Loucy (cell line): ENCODE measurements at regions not wholly inside any gene's neighbourhood (a gene's known extent, or its start where the extent isn't known, plus 50 kb on each side); places are given as distances from the start of the nearest gene placed in this dataset.

ENCODE experiments used
- H2AFZ ChIP-seq: fragments of 200-600 bp; sonication (generic); 2 replicates; pipeline ENCODE4 v1.6.0; 2016; ENCODE audit warnings: antibody characterized with exemption, mild to moderate bottlenecking, low read length, moderate library complexity
- H3F3A ChIP-seq: fragments of 200-600 bp; 2 replicates; pipeline ENCODE4 v1.6.0; 2016; ENCODE audit warnings: antibody characterized with exemption, low read depth, mild to moderate bottlenecking
- H3K27me3 ChIP-seq: fragments of 200-600 bp; sonication (generic); 2 replicates; pipeline ENCODE4 v1.6.1; 2014; ENCODE audit warnings: low read length, mild to moderate bottlenecking; ENCODE audit not compliant: insufficient read depth, poor library complexity, severe bottlenecking
- H3K36me3 ChIP-seq: fragments of 200-600 bp; sonication (generic); 2 replicates; pipeline ENCODE4 v1.6.1; 2016; ENCODE audit warnings: low read length; ENCODE audit not compliant: insufficient read depth
- H3K4me1 ChIP-seq: fragments of 200-600 bp; sonication (generic); 2 replicates; pipeline ENCODE4 v1.5.1; 2014; ENCODE audit warnings: low read length, mild to moderate bottlenecking; ENCODE audit not compliant: insufficient read depth, poor library complexity, severe bottlenecking
- H3K4me2 ChIP-seq: fragments of 200-600 bp; sonication (generic); 2 replicates; pipeline ENCODE4 v1.6.0; 2014; ENCODE audit warnings: antibody characterized with exemption, low read length, low read depth, mild to moderate bottlenecking; ENCODE audit not compliant: poor library complexity, severe bottlenecking
- H3K4me3 ChIP-seq: fragments of 200-600 bp; sonication (generic); 2 replicates; pipeline ENCODE4 v1.5.1; 2014; ENCODE audit warnings: low read length, mild to moderate bottlenecking, mixed read lengths; ENCODE audit not compliant: poor library complexity, severe bottlenecking
- H3K79me2 ChIP-seq: fragments of 200-600 bp; sonication (generic); 2 replicates; pipeline ENCODE4 v1.6.1; 2014; ENCODE audit warnings: low read length; ENCODE audit not compliant: insufficient read depth
- H3K9ac ChIP-seq: fragments of 200-600 bp; sonication (generic); 2 replicates; pipeline ENCODE4 v1.6.0; 2014; ENCODE audit warnings: mild to moderate bottlenecking, low read depth, low read length, moderate library complexity; ENCODE audit not compliant: poor library complexity, severe bottlenecking
- H3K9me2 ChIP-seq: fragments of 200-600 bp; sonication (generic); replicated peaks from 2 replicates; pipeline ENCODE4 v1.6.1; 2016; ENCODE audit warnings: low read depth, low read length, mixed read lengths
- H3K9me3 ChIP-seq: fragments of 200-600 bp; sonication (generic); 2 replicates; pipeline ENCODE4 v1.6.1; 2014; ENCODE audit warnings: mild to moderate bottlenecking, antibody characterized with exemption, low read length, low read depth; ENCODE audit not compliant: insufficient read depth
- H4K20me1 ChIP-seq: fragments of 200-600 bp; sonication (generic); 2 replicates; pipeline ENCODE4 v1.6.0; 2014; ENCODE audit warnings: antibody characterized with exemption, low read length, mild to moderate bottlenecking; ENCODE audit not compliant: insufficient read depth, poor library complexity, severe bottlenecking
- CTCF ChIP-seq: fragments of 200-600 bp; sonication (generic); conservative IDR thresholded peaks from 2 replicates; pipeline ENCODE4 v1.5.1; 2014; ENCODE audit warnings: mild to moderate bottlenecking, antibody characterized with exemption, low read length
- EZH2phosphoT487 ChIP-seq: fragments of 200-600 bp; IDR thresholded peaks from 2 replicates; pipeline ENCODE4 v1.6.1; 2018; ENCODE audit warnings: antibody characterized with exemption, mild to moderate bottlenecking, moderate library complexity, borderline replicate concordance

- Histone ChIP-seq H3K4me1 (no peaks in the 10 kb centered on the region), H4K20me1 (no peaks in the 10 kb centered on the region), H3K4me2 (no peak overlapping the region), H3K9me3 (no peaks in the 10 kb centered on the region), H3K9ac (no peak overlapping the region), H3F3A (no peaks in the 10 kb centered on the region), H3K79me2 (no peaks in the 10 kb centered on the region), H3K9me2 (no peaks in the 10 kb centered on the region), H3K27me3 (no peaks in the 10 kb centered on the region), H3K4me3 (no peak overlapping the region), H2AFZ (no peak overlapping the region), H3K36me3 (no peaks in the 10 kb centered on the region)
- TF ChIP-seq CTCF (no peak), EZH2phosphoT487 (no peak)
These were observed 1038.3 kb downstream of the BCL11B start for GRCh38 chr14:98233656-98234055.

- Histone ChIP-seq H3K4me3 (no peak overlapping the region), H3K9me3 (no peaks in the 10 kb centered on the region), H3K4me1 (no peaks in the 10 kb centered on the region), H2AFZ (no peak overlapping the region), H3K9me2 (no peaks in the 10 kb centered on the region), H4K20me1 (no peaks in the 10 kb centered on the region), H3F3A (no peaks in the 10 kb centered on the region), H3K27me3 (no peaks in the 10 kb centered on the region), H3K79me2 (no peaks in the 10 kb centered on the region), H3K36me3 (no peaks in the 10 kb centered on the region), H3K9ac (no peak overlapping the region), H3K4me2 (no peak overlapping the region)
- TF ChIP-seq EZH2phosphoT487 (no peak), CTCF (no peak)
These were observed 1037.8 kb downstream of the BCL11B start for GRCh38 chr14:98234208-98234607.

- no peak for TF ChIP-seq EZH2phosphoT487
- no peaks in the 10 kb centered on the region for H3K27me3 ChIP-seq
These were observed 1035.7 kb downstream of the BCL11B start for GRCh38 chr14:98236314-98236713.

GRCh38 chr14:98237939-98238338, 1034.1 kb downstream of the BCL11B start:
- H3K79me2 ChIP-seq = no peaks in the 10 kb centered on the region
- H3K27me3 ChIP-seq = no peaks in the 10 kb centered on the region
- no peaks in the 10 kb centered on the region for H4K20me1 ChIP-seq
- H3K4me1 ChIP-seq = peaks cover 5% of the 10 kb centered on the region
- no peaks in the 10 kb centered on the region for H3K9me2 ChIP-seq
- H3K9ac ChIP-seq = no peak overlapping the region
- TF ChIP-seq CTCF = no peak
- TF ChIP-seq EZH2phosphoT487 = no peak
- no peak overlapping the region for H3K4me2 ChIP-seq
- no peaks in the 10 kb centered on the region for H3F3A ChIP-seq
- H3K36me3 ChIP-seq = no peaks in the 10 kb centered on the region
- no peaks in the 10 kb centered on the region for H3K9me3 ChIP-seq
- H3K4me3 ChIP-seq = no peak overlapping the region
- no peak overlapping the region for H2AFZ ChIP-seq

More at GRCh38 chr14:98236314-98236713, 1035.7 kb downstream of the BCL11B start:
- Histone ChIP-seq H3K4me1 (no peaks in the 10 kb centered on the region), H4K20me1 (no peaks in the 10 kb centered on the region), H3K4me3 (no peak overlapping the region), H3K9me2 (no peaks in the 10 kb centered on the region), H3K36me3 (no peaks in the 10 kb centered on the region), H3K79me2 (no peaks in the 10 kb centered on the region), H3K9ac (no peak overlapping the region), H2AFZ (no peak overlapping the region), H3K9me3 (no peaks in the 10 kb centered on the region), H3F3A (no peaks in the 10 kb centered on the region), H3K4me2 (no peak overlapping the region)
